OCI-LY1 (cell line): ENCODE measurements at regions not wholly inside any gene's neighbourhood (a gene's known extent, or its start where the extent isn't known, plus 50 kb on each side); places are given as distances from the start of the nearest gene placed in this dataset.

Experiments
- CTCF ChIP-seq: fragments of 200-600 bp; sonication (generic), shearing (Covaris generic); IDR thresholded peaks from 2 replicates; pipeline ENCODE4 v1.5.1; 2017; ENCODE audit warnings: mild to moderate bottlenecking, antibody characterized with exemption, low read length, moderate library complexity, mixed read lengths
- EZH2 ChIP-seq: fragments of 200-600 bp; sonication (generic), shearing (Covaris generic); IDR thresholded peaks from 2 replicates; pipeline ENCODE4 v1.8.0; 2017; ENCODE audit warnings: borderline replicate concordance, mixed run types, mild to moderate bottlenecking, antibody characterized with exemption, low read length, moderate library complexity, mixed read lengths

GRCh38 chr1:14242870-14243269 lies 355.6 kb upstream of the KAZN start:
- TF ChIP-seq EZH2, result no peak
- no peak for TF ChIP-seq CTCF
